ENCODE measurements at regions not wholly inside any gene's neighbourhood (a gene's known extent, or its start where the extent isn't known, plus 50 kb on each side); places are given as distances from the start of the nearest gene placed in this dataset.
"Not testable (repeated sequence)": the region's sequence is repeated elsewhere in the genome, so short reads cannot be mapped to it uniquely, and the experiment has no call there.

DNA sequence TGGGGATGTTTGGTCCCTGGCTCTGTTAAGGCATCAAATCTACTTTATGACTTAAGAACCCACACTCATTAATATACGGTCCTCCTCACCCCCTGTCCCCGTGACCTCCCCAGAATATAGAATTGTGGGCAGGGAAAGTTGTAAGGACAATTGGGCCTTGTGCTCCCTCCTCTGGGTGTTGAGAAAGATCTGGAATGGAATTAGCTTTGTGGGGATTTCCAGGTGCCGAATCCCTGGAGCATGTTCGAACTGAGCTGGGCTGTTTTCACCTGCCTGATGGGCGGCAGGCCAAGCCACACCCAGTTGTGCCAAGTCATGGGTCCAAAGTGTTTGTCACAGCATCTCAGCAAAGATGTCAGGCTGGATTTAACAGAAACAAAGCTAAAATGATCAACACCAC lies 349.3 kb upstream of the KLF3 start:
- DNase-seq: peak in 1 of 3 experiments; percentile 28

GRCh38 chr4:38315286-38315685 lies 348.7 kb upstream of the KLF3 start:
- DNase-seq: no peak

DNA sequence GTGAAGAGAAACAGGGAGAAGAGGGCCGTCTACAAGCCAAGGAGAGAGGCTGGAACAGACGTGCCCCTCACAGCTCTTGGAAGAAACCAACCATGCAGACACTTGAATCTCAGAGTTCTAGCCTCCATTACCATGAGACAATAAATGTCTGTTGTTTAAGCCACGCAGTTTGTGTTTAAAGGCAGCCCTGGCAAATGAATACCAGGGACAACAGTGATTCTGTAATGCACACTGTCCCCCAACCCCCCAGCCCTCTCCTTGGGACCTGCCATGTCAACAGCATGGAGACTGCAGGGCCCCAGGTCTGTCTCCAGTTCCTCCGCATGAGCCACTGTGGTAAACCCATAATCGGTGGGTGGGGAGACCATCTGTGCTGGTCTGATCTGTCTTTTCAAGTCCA lies 348.0 kb upstream of the KLF3 start:
- DNase-seq: no peak

- peak in 1 of 3 experiments; percentile 7 for DNase-seq
These were observed 346.8 kb upstream of the KLF3 start for GRCh38 chr4:38317041-38317674.

DNA sequence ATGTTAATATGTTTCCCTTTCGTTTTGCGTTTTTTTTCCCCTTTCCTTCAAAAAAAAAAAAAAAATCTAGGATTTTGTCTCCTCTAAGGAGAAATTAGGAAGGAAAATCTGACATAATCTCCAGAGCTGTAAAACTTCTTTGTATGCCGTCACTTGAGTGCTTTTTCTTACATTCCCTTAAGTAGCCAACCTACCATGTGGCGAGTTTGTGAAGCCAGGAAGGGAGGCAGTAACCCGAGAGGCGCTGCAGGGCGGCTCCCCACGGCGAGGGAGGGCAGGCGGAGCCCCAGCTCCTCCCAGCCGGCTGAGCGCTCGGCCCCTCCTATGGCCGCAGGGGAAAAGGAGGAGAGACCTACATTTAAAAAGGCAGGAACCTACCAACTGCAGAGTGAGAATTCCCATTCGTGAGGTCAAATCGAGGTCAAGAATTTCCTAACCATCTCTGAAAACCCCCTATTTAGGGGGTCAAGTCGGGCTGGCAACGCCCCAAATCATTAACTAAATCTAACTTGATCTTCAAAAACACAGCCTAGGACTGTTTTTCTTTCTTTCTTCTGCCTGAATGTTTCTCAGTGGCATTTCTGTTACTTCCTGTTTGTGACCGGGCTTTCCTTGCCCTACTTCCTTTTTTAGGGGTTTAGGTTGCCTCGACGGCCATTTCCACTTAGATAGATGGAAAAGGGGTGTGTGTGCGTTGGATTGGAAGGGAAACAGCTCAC lies 345.1 kb upstream of the KLF3 start:
- DNase-seq: peak; percentile 90 to 93 (median 91)

DNA sequence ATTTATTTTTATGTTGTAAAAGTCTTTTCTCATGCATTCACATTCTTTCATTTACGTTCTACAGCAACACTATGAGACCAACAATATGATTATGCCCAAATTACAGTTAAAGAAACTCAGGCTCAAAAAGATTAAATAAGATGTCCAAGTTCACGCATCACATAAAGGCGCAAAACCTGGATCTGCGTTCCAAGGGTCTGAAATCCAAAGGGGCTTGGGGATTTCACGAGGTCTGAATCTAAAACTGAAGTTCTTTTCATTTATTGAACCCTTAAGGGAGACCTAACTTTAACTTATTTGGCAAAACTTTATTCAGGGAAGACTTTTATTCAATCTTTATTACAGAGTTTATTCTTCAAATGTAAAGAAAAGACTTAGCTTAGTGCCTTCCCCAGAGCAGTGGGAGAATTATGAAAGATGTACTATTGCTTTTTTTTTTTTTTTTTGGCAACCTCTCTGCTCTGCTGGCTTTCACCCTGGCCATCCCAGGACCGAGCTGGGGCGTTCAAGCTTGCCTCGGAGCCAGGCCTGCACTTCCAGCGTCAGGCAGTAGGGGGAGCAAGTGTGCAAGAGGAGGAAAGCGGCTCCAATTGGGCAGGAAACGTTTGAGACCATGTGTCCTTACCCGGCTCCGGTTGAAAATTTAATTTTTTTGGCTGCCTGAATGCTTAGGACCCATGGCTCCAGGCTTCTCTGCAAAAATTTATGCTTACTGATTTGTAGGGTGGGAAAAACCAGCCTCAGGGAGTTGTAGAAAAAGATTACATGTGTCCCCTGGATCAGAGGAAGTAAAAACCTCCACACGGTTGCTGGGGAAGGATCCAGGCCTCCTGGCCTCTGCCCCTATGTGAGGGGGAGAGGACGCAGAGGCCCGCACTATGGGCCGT lies 344.3 kb upstream of the KLF3 start:
- peak; percentile 68 to 91 (median 87) for DNase-seq

DNA sequence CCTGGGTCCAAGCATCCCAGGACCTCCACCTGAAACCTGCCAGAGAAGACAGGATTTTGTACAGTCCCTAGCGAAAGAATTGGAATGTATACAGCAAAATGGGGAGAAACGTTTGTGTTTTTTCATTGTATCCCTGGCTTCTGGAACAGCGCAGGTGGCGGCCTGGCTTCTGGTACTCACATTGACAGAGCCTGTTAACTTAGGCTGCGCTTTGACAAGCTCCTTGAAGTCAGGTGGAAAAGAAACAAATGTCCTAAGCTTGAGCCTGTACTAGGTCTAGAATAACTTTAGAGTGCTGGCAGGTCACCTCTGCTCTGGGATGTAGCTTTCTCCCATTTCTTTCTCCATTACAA lies 343.7 kb upstream of the KLF3 start:
- no peak for DNase-seq

- no peak for DNase-seq
These were observed 343.2 kb upstream of the KLF3 start for GRCh38 chr4:38320833-38321232.

- DNase-seq: no peak
These were observed 341.3 kb upstream of the KLF3 start for GRCh38 chr4:38322714-38323113.

- DNase-seq: no peak
These were observed 340.8 kb upstream of the KLF3 start for GRCh38 chr4:38323141-38323641.

- DNase-seq: no peak
These were observed 339.0 kb upstream of the KLF3 start for GRCh38 chr4:38324861-38325628.

DNA sequence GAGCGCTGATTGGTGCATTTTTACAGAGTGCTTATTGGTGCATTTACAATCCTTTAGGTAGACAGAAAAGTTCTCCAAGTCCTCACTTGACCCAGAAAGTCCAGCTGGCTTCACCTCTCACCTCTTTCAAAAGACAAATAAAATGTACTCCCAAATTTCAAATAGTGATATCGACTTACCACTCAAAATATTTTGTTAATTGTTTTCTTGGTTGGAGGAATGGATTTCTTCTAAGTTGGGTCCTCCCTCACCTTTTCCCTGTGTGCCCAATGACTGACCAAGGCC lies 338.4 kb upstream of the KLF3 start:
- DNase-seq: no peak

DNA sequence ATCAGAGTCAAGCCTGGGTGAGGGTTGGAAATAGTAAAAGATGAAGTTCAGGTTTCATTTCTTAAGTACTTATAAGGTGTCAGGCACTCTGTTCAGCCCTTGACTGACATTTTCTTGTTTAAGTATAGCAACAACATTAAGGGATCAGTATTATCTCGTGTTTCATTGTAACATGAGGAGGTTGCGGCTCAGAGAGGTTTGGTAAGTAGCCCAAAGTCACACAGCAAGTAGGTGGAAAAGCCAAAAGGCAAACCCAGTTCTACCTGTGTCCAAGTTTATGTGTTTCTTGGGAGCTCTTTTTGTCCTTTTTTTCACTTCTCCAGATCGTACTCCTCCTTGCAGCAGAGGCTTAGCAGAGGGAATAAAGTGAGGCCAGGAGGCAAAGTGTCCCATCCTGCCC lies 337.5 kb upstream of the KLF3 start:
- DNase-seq: no peak

- DNase-seq: no peak
These were observed 336.8 kb upstream of the KLF3 start for GRCh38 chr4:38327174-38327573.

DNA sequence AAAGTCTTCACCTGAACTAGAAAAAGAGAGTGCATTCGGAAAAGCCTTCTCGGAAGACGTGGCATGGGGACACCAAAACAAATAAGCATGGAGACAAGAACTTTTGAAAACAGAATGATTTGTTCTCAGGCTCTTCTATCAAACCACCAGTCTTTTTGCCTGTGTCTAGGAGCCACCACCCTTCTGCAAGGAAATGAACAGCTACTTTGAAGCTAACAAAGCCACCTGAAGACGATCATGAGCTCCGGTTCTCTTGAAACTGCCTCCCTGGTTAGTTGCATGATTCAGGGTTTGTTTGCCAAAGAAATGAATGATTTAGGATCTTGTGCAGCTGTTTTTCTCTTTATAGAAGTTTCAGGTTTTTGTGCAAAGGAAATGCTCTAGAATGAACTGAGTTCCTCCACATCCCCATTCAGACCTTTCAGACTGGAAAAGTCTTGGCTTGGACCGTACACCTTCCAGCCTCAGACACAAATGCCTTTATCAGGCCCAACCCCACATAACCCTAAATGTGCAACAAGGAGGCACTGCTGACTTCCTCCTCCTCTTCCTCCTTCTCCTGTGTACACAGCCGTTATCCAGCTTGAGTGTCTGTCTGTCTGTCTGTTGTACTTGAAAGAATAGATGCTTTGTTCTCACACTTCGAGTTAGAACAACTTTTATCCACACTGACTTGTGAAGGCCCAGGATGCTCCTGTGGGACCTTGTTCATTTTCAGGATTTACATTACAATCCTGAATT lies 334.8 kb upstream of the KLF3 start:
- DNase-seq: no peak

DNA sequence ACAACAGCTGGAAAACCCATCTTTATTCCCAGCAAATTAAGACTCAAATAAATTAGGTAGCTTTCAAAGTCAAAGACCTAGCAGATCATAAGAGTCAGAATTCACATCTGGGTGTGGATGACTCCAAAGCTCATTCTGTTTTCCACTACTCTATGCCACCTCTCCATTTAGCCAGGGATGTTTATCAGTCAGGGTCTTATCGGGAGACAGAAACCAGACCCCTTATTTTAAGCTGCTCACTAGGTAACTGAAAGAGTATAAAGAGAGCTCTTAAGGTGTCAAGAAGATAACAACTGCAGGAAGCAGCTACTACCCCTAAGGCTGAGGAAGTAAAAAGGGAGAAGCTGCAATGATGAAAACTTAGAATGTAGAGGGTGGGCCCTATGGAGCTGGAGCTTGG lies 333.7 kb upstream of the KLF3 start:
- no peak for DNase-seq

GRCh38 chr4:38330936-38331335 lies 333.1 kb upstream of the KLF3 start:
- no peak for DNase-seq

- no peak for DNase-seq
These were observed 331.3 kb upstream of the KLF3 start for GRCh38 chr4:38332699-38333098.

DNA sequence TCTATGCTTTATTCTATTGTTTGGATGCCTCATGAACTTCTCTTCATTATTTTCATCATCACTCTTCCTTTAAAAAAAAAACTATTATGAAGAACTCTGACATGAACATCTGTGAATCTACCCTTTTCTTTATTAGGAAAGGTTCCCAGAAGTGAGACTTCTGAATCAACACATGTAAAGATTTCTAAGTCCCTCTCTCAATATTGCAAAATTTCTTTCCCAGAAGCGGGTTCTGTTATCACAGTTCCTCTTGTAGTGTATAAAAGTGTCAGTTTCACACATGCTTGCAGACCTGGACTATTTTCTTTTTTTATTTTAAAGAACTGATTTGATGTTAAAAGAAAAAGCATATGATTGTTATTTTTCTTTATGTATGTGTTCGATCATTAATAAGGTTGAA lies 330.8 kb upstream of the KLF3 start:
- no peak for DNase-seq

DNA sequence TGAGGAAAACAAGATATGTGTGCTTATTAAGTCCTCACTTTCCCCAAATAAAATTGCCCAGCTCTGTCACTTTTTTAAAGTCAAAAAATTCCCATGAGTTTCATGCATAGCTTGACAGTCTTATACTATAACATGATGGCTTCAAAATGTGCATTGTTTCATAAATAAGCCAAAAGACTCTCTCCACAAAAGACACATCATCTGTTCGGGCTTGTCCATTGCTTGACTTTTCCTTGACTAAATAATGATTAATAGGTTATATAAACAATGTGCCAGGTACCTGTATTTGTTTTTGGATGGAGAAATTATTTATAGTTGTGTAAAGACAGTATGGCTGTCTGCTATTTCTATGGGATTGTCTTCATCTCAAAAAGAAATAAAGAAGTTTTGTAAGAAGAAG lies 329.2 kb upstream of the KLF3 start:
- DNase-seq: peak in 1 of 3 experiments; percentile 57

DNA sequence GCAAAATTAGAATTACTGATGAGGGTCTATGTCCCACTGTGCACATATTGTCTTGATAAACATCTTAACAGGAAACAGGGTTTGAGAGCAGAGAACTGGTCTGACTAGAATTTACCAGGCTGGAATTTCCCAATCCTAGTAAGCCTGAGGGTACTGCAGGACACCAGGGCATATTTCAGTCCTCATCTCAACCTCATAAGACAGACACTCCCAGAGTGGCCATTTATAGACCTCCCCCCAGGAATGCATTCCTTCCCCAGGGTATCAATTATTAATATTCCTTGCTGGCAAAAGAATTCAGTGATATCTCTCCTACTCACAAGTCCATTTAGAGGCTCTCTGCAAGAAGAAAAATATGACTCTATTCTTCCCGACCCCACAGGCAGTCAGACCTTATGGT lies 325.1 kb upstream of the KLF3 start:
- DNase-seq: not testable (repeated sequence)

GRCh38 chr4:38343608-38344007 lies 320.4 kb upstream of the KLF3 start:
- DNase-seq: peak in 2 of 3 experiments; percentile 40 to 89
